ENCODE measurements at regions not wholly inside any gene's neighbourhood (a gene's known extent, or its start where the extent isn't known, plus 50 kb on each side); places are given as distances from the start of the nearest gene placed in this dataset.

DNA sequence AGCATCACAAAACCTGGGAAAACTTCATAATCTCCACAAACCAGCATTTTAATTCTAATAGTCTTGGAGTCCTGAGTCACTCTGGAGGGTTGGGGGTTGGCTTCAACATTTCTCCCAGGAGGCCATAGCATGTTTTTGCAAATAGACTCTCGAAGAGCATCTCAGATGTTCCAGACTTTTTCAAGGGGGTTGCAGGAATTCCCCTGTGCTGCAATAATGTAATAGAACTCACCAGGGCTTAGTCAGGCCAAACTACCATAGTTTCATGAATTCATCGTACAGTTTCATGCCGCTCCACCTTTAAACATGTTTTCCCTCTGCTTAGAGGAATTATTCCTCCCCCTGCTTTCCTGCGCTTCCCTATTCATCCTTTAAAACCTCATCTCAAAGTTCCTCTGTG, 499.5 kb upstream of the KLF4 start:
- no peak overlapping the region for H3K4me2 ChIP-seq (ENCODE audit: insufficient read depth, insufficient read length, low read length)

More for the DNA sequence above, 499.5 kb upstream of the KLF4 start:
- no peak overlapping the region for H3K23ac ChIP-seq (ENCODE audit: insufficient read length, low read depth, low read length)
- H3K18ac ChIP-seq (ENCODE audit: insufficient read length, low read depth, low read length), result no peak overlapping the region
- no peaks in the 10 kb centered on the region for H3K27me3 ChIP-seq (ENCODE audit: insufficient read depth, low read length)
- H3K4me3 Mint-ChIP-seq, result no peak overlapping the region
- no peaks in the 10 kb centered on the region for H3K9me3 ChIP-seq (ENCODE audit: control insufficient read depth, low read depth, low read length)
- WGBS (ENCODE audit: extremely low coverage, insufficient read length, low lambda C conversion rate), result no CpG with 5 or more reads among the region's 4 CpGs
- H3K79me2 ChIP-seq (ENCODE audit: insufficient read depth, low read length), result no peaks in the 10 kb centered on the region
- H3K36me3 Mint-ChIP-seq (ENCODE audit: insufficient read depth in 1 of 3, low read depth in 3 of 3), result no peaks in the 10 kb centered on the region
- H4K91ac ChIP-seq (ENCODE audit: insufficient read length, low read depth, low read length), result no peak overlapping the region
- no peak overlapping the region for H4K5ac ChIP-seq (ENCODE audit: insufficient read length, low read depth, low read length)
- no peak overlapping the region for H3K27ac ChIP-seq (ENCODE audit: insufficient read length, low read depth, low read length)
- no peak for DNase-seq
- TF ChIP-seq, protein P1, sequence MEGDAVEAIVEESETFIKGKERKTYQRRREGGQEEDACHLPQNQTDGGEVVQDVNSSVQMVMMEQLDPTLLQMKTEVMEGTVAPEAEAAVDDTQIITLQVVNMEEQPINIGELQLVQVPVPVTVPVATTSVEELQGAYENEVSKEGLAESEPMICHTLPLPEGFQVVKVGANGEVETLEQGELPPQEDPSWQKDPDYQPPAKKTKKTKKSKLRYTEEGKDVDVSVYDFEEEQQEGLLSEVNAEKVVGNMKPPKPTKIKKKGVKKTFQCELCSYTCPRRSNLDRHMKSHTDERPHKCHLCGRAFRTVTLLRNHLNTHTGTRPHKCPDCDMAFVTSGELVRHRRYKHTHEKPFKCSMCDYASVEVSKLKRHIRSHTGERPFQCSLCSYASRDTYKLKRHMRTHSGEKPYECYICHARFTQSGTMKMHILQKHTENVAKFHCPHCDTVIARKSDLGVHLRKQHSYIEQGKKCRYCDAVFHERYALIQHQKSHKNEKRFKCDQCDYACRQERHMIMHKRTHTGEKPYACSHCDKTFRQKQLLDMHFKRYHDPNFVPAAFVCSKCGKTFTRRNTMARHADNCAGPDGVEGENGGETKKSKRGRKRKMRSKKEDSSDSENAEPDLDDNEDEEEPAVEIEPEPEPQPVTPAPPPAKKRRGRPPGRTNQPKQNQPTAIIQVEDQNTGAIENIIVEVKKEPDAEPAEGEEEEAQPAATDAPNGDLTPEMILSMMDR (conservative IDR thresholded peaks at IDR 0.05), result no peak
- H2BK20ac ChIP-seq (ENCODE audit: low read depth, low read length, poor library complexity, severe bottlenecking), result no peak overlapping the region
- no peak overlapping the region for H3T11ph ChIP-seq (ENCODE audit: low read length)
- H3K79me1 ChIP-seq (ENCODE audit: insufficient read depth, low read depth, low read length, poor library complexity, severe bottlenecking), result no peaks in the 10 kb centered on the region
- H3K27ac Mint-ChIP-seq, result no peak overlapping the region
- no peaks in the 10 kb centered on the region for H3K4me1 Mint-ChIP-seq
- no peak overlapping the region for H3K4ac ChIP-seq (ENCODE audit: low read depth, low read length)
- H4K8ac ChIP-seq (replicated peaks; ENCODE audit: insufficient read length, low read depth, low read length), result no peak overlapping the region
- no peak overlapping the region for H2BK120ac ChIP-seq (ENCODE audit: low read depth, low read length, poor library complexity, severe bottlenecking)
- no peak overlapping the region for H2BK12ac ChIP-seq (ENCODE audit: insufficient read length, low read depth, low read length)
- H2BK15ac ChIP-seq (ENCODE audit: low read depth, low read length), result no peak overlapping the region
- no peak overlapping the region for H2AFZ ChIP-seq (ENCODE audit: low read length)
- H3K9ac ChIP-seq (ENCODE audit: extremely low read depth, insufficient read length, low read length), result no peak overlapping the region
- no peak overlapping the region for H2BK5ac ChIP-seq (ENCODE audit: insufficient read length, low read length)
- no peak overlapping the region for H3K56ac ChIP-seq (ENCODE audit: insufficient read length, low read depth, low read length)
- H3K4me1 ChIP-seq (ENCODE audit: insufficient read depth, low read length), result no peaks in the 10 kb centered on the region
- H3K27me3 Mint-ChIP-seq (ENCODE audit: low read depth), result no peaks in the 10 kb centered on the region; the same call in 1 of the 2 replicates
- H3K23me2 ChIP-seq (ENCODE audit: insufficient read length, low read depth, low read length, poor library complexity, severe bottlenecking), result no peaks in the 10 kb centered on the region
- no peak overlapping the region for H2AK5ac ChIP-seq (ENCODE audit: insufficient read length, low read length)
- H3K9me3 Mint-ChIP-seq, result no peaks in the 10 kb centered on the region; a peak in 2 of 5 replicates
- H4K20me1 ChIP-seq (ENCODE audit: control insufficient read depth, insufficient read depth, insufficient read length), result no peaks in the 10 kb centered on the region
- H3K14ac ChIP-seq (ENCODE audit: insufficient read depth, low read length), result no peak overlapping the region
